COLO668 (cell line): ENCODE measurements at regions not wholly inside any gene's neighbourhood (a gene's known extent, or its start where the extent isn't known, plus 50 kb on each side); places are given as distances from the start of the nearest gene placed in this dataset.

Source experiments
- DNase-seq: peaks from one replicate; lab custom pipeline; 2025; ENCODE audit not compliant: unreplicated experiment; lab: John Stamatoyannopoulos, UW

DNA sequence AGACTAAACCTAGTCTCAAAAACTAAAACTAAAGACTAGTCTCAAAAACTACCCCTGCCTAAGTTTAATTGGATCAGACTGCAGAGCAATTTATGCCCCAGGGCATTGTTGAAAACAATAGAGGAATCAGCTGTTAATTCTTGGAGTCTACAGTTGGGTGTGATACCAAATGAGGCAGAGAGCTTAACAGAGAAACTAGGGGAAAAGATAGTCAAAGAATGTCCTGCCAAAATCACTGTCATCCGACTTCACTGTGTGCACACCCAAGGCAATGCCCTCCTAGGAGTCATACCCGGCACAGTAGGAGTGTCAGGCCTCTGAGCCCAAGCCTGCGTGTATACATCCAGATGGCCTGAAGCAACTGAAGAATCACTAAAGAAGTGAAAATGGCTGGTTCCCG is 90.5 kb upstream of the TOMM7 start:
- DNase-seq, result no peak

DNA sequence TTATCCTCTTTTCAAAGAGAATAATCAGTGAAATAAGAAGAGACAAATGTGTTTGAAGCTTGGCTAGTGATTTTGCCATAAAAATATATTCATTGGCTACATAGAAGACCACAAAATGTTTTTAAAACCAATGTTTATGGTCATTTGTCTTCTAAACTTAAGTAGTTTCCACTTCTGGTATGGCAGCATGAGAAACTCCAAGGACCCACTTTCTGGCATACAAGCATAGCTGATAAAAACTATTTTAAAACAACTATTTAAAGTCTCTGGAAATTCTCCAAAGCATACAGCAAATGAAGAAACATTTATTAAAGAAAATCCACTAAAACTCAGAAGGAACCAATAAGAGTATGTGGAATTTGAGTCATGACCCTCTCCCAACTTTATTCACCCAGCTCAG is 89.2 kb upstream of the TOMM7 start:
- DNase-seq, result no peak

DNA sequence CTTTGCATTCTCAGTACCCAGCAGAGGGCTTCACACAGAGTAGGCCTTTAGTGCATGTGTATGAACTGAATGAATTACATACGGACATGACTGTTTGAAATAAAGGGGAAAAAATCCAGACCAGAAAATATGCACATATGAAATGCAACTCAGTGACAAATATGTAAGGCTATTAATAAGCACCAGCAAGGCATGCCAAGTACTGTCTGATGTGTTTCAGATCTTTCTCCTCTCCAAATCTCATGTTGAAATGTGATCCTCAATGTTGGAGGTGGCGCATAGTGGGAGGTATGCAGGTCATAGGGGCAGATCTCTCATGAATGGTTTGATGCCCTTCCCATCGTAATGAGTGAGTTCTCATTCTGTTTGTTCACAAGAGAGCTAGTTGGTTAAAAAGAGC is 87.3 kb upstream of the TOMM7 start:
- DNase-seq, result no peak

DNA sequence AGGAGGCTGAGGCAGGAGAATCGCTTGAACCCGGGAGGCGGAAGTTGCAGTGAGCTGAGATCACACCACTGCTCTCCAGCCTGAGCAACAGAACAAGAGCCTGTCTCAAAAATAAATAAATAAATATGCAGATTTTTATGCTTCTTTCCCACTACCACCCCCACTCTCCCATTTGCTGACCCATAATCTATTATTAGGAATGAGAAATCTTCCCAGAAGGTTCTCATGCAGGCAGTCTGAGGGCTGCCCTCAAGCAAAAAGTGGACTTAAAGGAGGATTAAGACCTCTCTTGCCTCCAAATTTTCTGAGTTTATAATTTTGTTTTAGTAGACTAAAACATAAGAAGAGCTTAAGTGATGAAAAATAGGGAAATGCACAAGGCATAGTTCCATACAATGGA is 85.2 kb upstream of the TOMM7 start:
- DNase-seq, result no peak

DNA sequence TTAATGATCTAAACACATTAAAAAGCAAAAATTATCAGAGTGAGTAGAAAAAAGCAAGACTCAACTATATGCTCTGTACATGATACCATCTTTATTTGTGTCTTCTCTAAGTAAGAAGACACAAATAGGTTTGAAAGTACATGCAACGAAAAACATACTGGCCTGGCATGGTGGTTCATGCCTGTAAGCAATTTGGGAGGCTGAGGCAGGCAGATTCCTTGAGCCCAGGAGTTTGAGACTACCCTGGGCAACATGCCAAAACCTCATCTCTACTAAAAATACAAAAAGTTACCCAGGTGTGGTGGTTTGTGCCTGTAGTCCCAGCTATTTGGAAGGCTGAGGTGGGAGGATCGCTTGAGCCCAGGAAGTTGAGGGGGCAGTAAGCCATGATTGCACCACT is 78.1 kb upstream of the TOMM7 start:
- DNase-seq, result no peak

DNA sequence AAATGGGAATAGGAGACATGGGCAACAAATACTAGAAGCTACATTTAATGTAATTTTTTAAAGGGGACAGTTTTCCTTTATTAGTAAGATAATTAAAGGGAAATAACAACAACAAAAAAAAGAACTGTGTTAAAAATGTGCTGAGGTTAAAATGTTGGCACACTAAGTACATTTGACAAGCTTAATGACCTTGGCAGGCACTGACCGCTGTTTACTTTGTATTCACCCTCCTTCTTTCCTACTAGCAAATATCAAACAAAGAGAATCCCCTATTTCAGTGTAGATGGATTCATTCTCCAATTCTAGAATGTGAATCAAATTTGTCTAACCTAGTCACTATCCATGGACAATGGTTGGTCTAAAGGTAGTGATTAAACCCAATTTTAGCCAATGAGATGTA is 77.5 kb upstream of the TOMM7 start:
- no peak for DNase-seq

DNA sequence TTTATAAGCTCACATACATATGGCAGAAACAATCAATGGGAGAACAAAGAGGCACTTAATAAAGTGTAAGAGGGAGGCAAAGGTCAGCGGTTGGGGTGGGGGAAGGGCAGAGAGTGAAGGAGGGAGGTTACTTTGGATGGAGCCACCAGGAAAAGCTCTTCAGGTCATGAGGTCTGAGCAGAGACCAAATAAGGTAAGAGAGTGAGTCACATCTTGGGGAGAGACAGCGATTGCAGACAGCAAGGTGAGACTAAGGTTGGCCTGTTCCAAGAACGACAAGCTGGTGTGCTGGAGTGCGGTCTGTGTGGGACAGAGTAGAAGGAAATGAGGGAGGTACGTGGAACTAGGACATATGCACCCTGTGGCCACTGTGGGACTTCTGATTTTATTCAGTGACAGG is 74.3 kb upstream of the TOMM7 start:
- no peak for DNase-seq

DNA sequence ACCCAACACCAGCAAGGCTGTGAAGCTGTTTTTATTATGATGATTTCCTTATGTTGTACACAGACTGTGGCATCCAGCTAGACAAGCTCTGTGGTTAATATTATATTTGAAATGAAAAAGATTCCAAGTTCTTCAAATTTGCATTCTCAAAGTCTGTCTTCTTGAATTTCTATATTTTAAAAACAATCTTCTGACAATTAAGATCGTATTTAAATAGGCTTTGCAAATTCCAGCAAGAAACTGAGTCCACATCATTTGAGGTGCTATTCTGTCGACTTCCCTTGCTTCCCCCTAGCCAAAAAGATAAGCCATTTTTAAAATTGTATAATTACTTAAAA is 73.1 kb upstream of the TOMM7 start:
- DNase-seq, result no peak

DNA sequence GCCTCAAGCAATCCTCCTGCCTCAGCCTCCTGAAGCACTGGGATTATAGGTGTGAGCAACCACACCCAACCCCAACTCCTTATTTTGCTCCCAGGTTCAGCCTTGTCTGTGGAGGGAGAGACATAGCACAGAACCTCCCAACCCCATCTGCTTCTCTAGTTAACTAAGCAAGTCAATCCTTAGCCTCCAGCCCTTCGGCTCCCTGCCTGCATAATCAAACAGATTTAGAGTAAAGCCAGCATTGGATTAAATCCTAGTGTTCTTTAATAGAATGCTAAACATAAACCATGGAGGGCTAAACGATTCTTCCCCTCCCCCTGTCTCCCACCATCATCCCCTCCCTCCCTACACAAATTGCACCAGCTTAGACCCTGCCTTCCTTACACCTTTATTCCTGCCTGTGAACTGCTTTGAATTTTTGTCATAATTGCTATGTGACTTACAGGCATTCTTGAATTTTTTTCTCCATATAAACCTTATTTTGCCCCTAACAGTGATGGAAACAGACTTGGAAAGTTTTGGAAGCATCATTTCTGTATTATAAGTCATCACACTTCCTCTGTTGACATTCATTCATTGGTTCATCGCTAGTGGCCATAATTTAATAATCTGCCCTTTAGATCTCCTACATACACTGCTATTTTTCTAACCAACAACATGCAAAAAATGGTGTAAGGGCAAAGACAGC is 72.6 kb upstream of the TOMM7 start:
- no peak for DNase-seq

DNA sequence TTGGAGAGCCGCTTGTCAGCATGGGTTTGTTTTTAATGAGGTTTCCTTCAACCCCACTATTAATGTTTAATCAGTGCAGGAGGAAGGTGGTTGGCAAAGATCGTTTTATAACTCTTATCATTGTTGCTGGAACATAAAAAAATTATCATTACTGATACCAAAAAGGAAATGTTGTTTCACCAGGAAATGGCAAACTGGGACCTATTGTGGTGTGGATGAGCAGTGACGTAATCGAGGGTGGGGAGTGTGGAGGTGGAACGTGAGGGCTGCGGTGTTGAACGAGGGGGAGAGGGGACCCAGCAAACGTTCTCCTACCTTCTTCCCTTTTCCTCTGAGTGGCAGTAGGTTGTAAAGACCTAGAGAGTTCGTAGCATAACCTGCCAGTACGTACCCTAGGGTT is 71.9 kb upstream of the TOMM7 start:
- DNase-seq, result no peak

DNA sequence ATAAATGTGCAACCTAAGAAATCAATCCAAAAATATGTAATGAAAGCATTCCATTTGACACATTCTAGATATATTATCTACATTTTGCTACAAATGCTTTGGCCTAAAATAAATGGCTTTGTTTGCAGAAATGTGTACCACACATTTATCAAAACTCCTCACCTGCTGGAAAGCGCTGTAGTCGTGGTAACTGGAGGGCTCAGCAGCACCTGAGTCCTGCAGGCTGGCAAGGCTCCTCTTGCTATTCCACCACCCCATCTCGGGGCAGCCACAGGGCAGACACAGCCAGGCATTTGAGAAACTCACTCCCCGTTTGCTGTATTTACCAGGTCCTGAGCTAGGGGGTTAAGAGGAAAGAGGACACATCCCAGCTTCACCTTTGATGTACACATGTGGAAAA is 68.1 kb upstream of the TOMM7 start:
- DNase-seq, result no peak

DNA sequence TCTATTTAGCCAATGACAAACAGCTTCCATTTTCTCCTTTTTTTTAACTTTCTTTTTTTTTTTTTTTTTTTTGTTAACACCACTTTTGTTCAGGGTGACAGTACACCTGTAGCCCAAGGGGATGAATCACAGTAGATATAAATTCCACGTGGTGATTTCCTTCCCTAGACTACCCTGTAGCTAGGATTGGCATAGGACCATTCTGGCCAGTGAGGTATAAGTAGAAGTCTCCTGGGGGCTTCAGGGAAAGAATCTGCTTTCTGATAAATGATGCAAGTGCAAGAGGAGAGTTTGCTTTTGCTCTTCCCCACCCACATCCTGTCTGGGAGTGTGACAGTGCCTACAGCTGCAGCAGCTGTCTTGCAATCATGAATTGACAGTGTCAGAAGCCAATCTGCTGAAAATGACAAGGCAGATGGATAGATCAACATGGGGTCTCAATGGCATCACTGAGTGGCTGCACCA is 63.2 kb upstream of the TOMM7 start:
- DNase-seq, result peak; percentile 36

DNA sequence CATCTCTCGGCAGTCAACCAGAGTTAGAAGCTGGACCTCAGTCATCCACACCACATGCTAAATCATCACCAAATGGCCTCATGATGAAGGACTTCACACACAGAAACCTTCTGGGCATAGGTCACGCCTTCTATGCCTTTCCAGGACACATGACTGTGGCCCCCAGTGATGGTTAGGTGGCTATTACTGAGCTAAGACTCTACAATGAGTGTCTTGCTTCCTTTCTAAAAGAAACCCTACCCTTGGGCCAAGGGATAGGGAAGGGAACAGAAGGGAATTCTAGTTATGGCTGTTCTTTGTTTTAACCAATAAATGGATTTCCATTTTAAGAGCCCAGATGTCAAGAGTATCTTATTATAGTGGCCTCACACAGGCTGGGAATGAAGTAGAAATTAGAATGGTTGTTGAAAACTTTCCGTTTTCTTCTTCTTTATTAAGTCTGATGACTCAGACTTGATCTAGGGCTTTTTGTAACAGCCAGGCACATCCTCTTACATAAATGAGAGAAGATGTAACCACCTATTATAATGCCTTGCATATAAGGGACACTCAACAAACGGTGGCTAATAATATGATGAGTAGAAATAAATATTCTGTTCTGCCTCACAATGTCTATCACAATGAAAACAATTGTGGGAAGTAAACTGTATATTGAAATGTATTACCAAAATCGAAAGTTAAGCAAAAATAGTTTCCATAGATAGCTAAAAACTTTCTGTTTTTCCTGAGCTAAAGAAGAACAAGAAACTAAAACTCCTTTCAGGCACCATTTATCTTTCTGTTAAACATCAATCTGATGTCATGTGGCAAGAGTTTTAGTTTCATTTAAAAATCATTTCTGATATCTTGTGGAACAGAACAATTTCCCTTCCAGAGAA is 62.5 kb upstream of the TOMM7 start:
- no peak for DNase-seq

DNA sequence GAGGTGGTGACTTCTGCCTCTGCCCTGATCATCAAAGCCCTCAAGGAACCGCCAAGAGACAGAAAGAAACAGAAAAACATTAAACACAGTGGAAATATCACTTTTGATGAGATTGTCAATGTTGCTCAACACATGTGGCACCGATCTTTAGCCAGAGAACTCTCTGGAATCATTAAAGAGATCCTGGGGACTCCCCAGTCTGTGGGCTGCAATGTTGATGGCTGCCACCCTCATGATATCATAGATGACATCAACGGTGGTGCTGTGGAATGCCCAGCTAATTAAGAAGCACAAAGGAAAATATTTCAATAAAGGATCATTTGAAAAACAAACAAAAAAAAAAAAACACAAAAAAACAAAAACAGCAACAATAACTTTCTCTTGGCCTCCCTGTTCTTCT is 59.5 kb upstream of the TOMM7 start:
- no peak for DNase-seq

DNA sequence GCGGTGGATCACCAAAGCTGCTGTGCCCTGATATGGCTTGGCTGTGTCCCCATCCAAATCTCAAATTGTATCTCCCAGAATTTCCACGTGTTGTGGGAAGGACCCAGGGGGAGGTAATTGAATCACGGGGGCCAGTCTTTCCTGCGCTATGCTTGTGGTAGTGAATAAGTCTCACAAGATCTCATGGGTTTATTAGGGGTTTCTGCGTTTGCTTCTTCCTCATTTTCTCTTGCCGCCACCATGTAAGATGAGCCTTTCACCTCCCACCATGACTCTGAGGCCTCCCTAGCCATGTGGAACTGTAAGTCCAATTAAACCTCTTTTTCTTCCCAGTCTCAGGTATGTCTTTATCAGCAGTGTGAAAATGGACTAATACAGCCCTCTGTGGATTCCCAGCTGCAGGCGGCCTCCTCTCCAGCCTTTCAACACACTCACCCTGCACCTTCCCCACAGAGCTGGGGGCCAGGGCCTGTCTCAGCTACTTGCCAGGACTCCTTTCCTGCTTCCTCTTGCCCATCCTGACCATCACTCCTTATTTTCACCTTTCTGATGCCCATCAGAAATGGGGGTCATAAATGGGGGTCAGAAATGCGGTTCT is 57.2 kb upstream of the TOMM7 start:
- no peak for DNase-seq

DNA sequence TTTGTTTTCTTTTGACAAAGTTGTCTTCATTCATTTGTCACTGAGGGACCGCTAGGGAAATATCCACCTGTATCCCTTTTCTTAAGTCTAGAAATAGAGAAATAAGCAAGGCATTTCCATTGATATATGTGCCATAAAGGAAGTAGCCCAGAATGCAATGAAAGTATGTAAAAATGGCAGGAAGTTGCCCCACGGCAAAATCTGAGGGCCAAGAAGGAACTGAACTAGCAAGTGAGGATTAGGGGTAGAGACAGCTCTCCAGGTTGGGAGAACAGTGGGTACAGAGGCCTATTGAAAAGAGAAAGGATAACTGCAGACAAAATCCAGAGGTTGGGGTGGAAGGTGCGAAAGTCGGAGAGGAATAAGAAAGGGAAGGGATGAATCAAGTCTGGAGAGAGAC is 56.6 kb upstream of the TOMM7 start:
- DNase-seq, result no peak

DNA sequence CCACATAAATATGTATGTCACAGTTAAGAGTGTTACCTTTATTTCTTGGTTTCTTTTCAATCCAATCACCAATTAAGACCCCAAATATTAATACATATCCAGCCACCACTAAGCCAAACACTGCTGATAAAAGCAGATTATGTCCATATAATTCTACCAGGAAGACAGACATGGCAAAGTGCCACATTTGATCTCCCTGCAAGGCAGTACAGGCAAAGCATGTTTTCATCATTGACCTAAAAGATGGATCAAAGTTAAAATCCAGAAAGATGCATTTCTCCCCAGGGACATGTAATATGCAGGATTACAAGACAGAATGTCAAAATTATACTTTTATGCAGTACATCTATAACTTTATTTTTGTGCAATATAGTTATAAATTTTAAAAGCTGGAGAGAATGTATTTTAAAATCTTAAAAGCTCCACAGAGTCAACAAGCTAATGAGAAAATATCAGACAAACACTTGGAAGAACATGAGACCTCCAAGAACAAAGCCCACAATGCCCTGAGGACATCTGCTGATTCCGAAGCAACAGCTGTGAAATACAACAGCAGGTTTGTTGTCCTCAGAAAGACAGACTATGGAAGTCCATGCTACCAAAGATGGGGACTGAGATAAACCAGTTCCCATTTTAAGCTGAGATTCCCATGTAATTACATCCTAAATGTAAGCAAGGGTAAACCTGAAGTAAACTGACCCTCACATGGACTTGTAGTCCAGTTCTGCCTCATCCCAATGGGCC is 54.5 kb upstream of the TOMM7 start:
- DNase-seq, result no peak

DNA sequence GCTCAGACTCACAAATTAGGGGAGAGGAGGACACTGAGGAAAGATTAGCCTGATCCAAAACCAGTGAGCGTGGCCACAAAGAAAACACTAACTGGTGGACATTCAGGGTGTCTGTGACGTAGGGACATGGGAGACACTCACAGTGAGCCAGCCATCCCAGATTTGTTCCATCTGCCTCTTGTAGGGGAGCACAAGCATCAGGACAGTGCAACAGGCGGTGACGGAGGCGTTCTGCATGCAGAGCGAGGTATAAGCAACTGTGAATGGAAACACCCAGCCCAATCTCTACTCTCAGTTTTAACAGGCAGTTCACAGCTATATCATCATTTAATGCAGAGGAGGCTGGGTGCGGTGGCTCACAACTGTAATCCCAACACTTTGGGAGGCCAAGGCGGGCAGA is 52.8 kb upstream of the TOMM7 start:
- no peak for DNase-seq

DNA sequence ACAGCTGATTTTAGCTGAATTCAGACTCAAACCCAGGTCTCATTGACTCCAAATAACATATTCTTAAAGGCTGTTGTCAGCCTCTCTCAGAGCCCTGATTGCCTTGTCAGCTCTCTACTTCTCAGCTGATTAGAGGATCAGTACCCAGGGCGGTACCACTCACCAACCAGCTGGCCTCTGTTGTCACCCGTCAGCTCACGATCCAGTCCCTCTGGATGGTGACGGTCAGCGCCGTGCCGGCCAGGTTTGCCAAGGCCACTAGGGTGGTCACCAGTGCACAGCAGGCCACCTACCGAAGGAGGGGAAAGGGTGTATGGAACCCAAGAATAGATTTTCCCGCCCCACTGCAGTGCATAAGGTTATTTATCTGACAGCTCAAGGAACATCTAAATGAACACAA is 52.3 kb upstream of the TOMM7 start:
- DNase-seq, result no peak
